IMR-90 (cell line): ENCODE measurements at regions not wholly inside any gene's neighbourhood (a gene's known extent, or its start where the extent isn't known, plus 50 kb on each side); places are given as distances from the start of the nearest gene placed in this dataset.

Source experiments
- POLR2A ChIP-seq: IDR thresholded peaks from 2 replicates; pipeline ENCODE4 v1.6.1; 2012; ENCODE audit warnings: mild to moderate bottlenecking, low read depth, low read length
- TF ChIP-seq, protein P1 (sequence below): conservative IDR thresholded peaks from 2 replicates; pipeline ENCODE4 v1.5.1; 2012; ENCODE audit warnings: mild to moderate bottlenecking, low read depth, low read length, improper control_type of control experiment

- TF ChIP-seq, protein P1, sequence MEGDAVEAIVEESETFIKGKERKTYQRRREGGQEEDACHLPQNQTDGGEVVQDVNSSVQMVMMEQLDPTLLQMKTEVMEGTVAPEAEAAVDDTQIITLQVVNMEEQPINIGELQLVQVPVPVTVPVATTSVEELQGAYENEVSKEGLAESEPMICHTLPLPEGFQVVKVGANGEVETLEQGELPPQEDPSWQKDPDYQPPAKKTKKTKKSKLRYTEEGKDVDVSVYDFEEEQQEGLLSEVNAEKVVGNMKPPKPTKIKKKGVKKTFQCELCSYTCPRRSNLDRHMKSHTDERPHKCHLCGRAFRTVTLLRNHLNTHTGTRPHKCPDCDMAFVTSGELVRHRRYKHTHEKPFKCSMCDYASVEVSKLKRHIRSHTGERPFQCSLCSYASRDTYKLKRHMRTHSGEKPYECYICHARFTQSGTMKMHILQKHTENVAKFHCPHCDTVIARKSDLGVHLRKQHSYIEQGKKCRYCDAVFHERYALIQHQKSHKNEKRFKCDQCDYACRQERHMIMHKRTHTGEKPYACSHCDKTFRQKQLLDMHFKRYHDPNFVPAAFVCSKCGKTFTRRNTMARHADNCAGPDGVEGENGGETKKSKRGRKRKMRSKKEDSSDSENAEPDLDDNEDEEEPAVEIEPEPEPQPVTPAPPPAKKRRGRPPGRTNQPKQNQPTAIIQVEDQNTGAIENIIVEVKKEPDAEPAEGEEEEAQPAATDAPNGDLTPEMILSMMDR = peak; percentile 63
- no peak for TF ChIP-seq POLR2A
These were observed 65.1 kb upstream of the ARHGEF7 start for GRCh38 chr13:111049791-111050538.
